NOMO-1 (cell line): ENCODE measurements at regions not wholly inside any gene's neighbourhood (a gene's known extent, or its start where the extent isn't known, plus 50 kb on each side); places are given as distances from the start of the nearest gene placed in this dataset.

Experiments
- DNase-seq, 2 experiments: peaks; one replicate each; lab custom pipeline; 2025; ENCODE audit not compliant: unreplicated experiment in 2 of 2; lab: John Stamatoyannopoulos, UW

GRCh38 chr14:86882818-86883217, 1110.2 kb downstream of the GALC start:
- no peak for DNase-seq

GRCh38 chr14:86865934-86866333, 1127.0 kb downstream of the GALC start:
- no peak for DNase-seq

DNA sequence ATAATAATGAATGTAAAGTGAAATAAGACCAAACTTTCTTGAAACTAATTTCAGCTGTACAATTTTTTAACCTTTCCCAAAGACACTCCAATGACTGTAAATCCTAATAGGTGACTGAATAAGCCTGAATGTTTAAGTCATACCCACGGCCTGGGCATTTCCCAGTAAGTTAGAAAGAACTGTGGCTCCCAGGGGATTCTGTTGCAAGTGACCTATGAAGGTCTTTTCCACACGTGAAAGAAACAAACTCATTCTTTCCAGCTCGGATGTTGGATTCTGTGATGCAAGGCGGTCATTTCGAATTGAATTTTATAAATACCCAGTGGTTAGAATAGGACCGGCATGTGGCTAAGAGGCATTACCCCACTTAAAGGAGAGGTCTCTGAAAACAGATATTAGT, 1134.4 kb downstream of the GALC start:
- DNase-seq: no peak

GRCh38 chr14:86858031-86858430, 1135.0 kb downstream of the GALC start:
- DNase-seq: no peak

- DNase-seq: no peak
Observed at GRCh38 chr14:86852530-86852929, 1140.5 kb downstream of the GALC start.

- no peak for DNase-seq
Observed at GRCh38 chr14:86847140-86847539, 1145.8 kb downstream of the GALC start.

- no peak for DNase-seq
Observed at GRCh38 chr14:86838363-86838762, 1154.6 kb downstream of the GALC start.

GRCh38 chr14:86826661-86827060, 1166.3 kb downstream of the GALC start:
- no peak for DNase-seq

- no peak for DNase-seq
Observed at GRCh38 chr14:86824167-86824566, 1168.8 kb downstream of the GALC start.

DNA sequence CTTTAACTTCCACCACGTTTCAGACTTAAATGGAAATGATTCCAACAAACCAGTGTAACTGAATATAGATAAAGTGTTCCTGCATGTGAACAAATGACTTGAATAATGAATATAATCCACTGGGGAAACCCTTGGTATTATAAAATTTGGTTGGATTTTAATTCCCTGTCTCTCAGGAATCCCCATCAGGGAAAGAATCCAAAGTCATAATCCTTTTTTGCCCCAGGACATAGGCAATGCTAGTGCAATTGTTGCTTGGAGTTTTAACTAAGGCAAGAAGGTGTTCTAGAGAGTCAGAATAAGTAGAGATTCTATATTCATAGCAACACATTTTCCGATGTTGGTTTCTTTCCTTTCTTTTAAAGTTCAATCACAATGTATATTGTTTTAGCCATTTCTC, 1169.4 kb downstream of the GALC start:
- no peak for DNase-seq

DNA sequence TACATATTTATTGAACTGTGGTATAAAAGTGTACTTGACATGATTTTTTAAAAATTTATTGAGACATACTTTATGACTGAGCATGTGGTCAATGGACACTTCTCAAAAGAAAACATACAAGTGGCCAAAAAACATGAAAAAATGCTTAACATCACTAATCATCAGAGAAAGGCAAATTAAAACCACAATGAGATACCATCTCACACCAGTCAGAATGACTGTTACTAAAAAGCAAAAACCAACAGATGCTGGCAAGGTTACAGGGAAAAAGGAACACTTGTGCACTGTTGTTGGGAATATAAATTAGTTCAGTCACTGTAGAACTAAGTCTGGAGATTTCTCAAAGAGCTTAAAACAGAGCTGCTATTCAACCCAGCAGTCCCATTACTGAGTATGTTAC, 1177.6 kb downstream of the GALC start:
- no peak for DNase-seq

DNA sequence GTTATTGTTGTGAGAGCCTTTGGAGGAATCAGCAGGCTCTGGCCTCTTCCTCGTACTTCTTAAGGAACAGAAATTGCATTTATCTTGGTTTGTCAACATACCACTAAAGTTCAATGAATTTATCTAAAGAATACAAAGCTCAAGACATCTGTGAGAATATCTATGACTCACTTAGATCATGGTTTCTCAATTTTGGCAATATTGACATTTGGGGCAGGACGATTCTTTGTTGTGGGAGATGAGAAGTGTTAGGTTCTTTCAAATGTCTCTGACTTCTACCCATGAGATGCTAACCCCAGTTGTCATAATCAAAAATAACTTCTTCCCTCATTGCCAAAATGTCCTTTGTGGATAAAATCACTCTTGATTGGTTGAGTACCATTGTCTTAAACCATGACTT, 1190.3 kb downstream of the GALC start:
- DNase-seq: no peak

- peak; percentile 5 to 53 for DNase-seq
Observed at GRCh38 chr14:86799244-86799647, 1193.7 kb downstream of the GALC start.

GRCh38 chr14:86798330-86798729, 1194.7 kb downstream of the GALC start:
- peak; percentile 10 to 61 for DNase-seq

- DNase-seq: no peak
Observed at GRCh38 chr14:86797075-86797351, 1196.0 kb downstream of the GALC start.

GRCh38 chr14:86796221-86797074, 1196.5 kb downstream of the GALC start:
- DNase-seq: peak; percentile 58 to 80

DNA sequence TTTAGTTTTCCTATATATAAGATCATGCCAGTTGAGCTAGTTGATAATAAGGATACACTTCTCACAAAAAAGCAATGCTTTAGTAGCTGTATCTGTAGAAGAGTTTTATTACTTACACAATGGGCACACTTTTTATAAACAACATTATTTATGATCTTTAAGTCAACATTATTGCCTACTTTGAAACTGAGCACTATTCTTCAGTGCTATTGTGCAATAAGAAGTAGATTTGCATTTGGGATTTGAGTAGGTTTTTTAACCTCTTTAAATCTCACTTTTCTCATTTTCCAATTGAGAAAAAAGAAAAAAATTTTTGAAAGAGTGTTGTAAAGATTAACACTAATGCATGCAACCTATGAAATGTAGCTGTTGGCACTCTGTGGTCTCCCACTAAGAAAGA, 1198.3 kb downstream of the GALC start:
- DNase-seq: no peak

- no peak for DNase-seq
Observed at GRCh38 chr14:86790408-86791364, 1202.3 kb downstream of the GALC start.

- no peak for DNase-seq
Observed at GRCh38 chr14:86788224-86788623, 1204.8 kb downstream of the GALC start.

DNA sequence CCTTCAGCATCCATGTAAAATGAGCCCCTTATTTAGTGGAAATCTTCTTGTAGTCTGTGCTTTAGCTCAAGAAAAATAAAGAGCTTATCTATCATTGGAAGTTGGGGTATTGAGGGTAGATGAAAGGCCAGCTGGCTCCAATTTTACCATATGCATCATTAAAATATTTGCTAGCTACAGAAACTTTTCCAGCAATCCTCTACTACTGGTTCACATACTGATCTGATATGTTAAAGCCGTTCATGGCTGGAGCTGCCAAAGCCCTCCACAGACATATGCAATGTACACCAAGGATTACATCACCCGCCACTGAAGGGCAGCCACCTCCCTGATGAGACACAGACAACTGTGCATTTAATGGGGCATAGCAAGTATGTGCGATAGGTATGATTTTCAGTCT, 1205.3 kb downstream of the GALC start:
- peak; percentile 36 to 50 for DNase-seq

GRCh38 chr14:86782092-86782580, 1210.8 kb downstream of the GALC start:
- no peak for DNase-seq
